SJCRH30 (cell line): ENCODE measurements at regions not wholly inside any gene's neighbourhood (a gene's known extent, or its start where the extent isn't known, plus 50 kb on each side); places are given as distances from the start of the nearest gene placed in this dataset.

ENCODE experiments used
- DNase-seq, 2 experiments: peaks; one replicate each; pipeline ENCODE4 v3.0.0-alpha.2; 2015 to 2020
- H3K27ac ChIP-seq: fragments of 250-450 bp; sonication (Bioruptor Pico); 2 replicates; pipeline ENCODE4 v1.5.1; 2020; ENCODE audit warnings: mild to moderate bottlenecking, moderate library complexity
- H3K27me3 ChIP-seq: fragments of 250-450 bp; sonication (Bioruptor Pico); 2 replicates; pipeline ENCODE4 v1.5.1; 2020; ENCODE audit warnings: mild to moderate bottlenecking, moderate library complexity
- H3K36me3 ChIP-seq: fragments of 250-450 bp; sonication (Bioruptor Pico); 2 replicates; pipeline ENCODE4 v1.5.1; 2020; ENCODE audit warnings: mild to moderate bottlenecking, moderate library complexity
- H3K4me1 ChIP-seq: fragments of 250-450 bp; sonication (Bioruptor Pico); 2 replicates; pipeline ENCODE4 v1.5.1; 2020; ENCODE audit warnings: mild to moderate bottlenecking, moderate library complexity
- H3K4me3 ChIP-seq: fragments of 250-450 bp; sonication (Bioruptor Pico); 2 replicates; pipeline ENCODE4 v1.5.1; 2020; ENCODE audit warnings: mild to moderate bottlenecking, moderate library complexity
- H3K9me3 ChIP-seq: fragments of 250-450 bp; sonication (Bioruptor Pico); replicated peaks from 2 replicates; pipeline ENCODE4 v1.5.1; 2020; ENCODE audit warnings: mild to moderate bottlenecking, moderate library complexity

DNA sequence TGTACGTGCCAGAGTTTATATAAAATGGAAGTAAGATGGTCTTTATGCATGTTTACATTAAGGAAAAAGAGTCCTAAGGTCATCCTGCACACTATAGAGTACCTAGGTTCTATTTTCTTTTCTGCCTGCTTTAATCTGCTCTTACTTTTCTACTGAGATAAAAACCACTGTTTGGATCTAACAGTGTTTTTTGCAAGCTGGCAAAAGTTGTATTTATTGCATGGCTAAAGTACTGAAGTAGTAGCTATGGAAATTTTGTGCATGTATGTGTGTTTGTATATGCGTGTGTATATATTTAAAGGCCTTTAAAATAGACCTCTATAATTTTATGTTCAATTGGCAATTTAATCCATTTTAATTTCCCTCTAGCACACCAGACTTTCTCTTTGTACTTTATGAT, 98.3 kb upstream of the CPSF6 start:
- H3K27me3 ChIP-seq, result no peaks in the 10 kb centered on the region
- no peak for DNase-seq
- H3K9me3 ChIP-seq, result no peaks in the 10 kb centered on the region
- H3K36me3 ChIP-seq, result no peaks in the 10 kb centered on the region
- H3K4me3 ChIP-seq, result no peak overlapping the region
- H3K4me1 ChIP-seq, result no peaks in the 10 kb centered on the region
- no peak overlapping the region for H3K27ac ChIP-seq

GRCh38 chr12:69149270-69149669, 90.1 kb upstream of the CPSF6 start:
- no peaks in the 10 kb centered on the region for H3K27me3 ChIP-seq
- DNase-seq, result no peak
- no peak overlapping the region for H3K4me3 ChIP-seq
- H3K27ac ChIP-seq, result no peak overlapping the region
- no peaks in the 10 kb centered on the region for H3K36me3 ChIP-seq
- no peaks in the 10 kb centered on the region for H3K9me3 ChIP-seq
- no peaks in the 10 kb centered on the region for H3K4me1 ChIP-seq

- no peak overlapping the region for H3K27ac ChIP-seq
- H3K9me3 ChIP-seq, result no peaks in the 10 kb centered on the region
- no peak overlapping the region for H3K4me3 ChIP-seq
- no peaks in the 10 kb centered on the region for H3K36me3 ChIP-seq
- no peak for DNase-seq
- H3K27me3 ChIP-seq, result no peaks in the 10 kb centered on the region
- no peaks in the 10 kb centered on the region for H3K4me1 ChIP-seq
Measured at GRCh38 chr12:69150083-69150795, 89.1 kb upstream of the CPSF6 start.

DNA sequence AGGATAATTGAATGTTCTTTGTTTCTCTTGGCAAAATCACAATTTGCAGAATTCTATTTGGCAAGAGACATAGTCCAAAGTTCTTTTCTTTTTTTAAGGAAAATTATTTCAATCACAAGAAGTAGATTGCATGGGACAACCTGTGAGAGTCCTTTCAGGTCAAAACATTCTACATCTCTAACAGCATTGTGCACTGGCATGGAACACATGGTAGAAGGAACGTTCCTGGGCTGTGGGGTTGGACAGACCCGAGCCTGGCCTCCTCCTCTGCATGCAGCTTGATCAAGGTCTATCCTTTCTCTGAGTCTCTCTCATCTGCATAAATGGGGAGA, 88.6 kb upstream of the CPSF6 start:
- H3K4me1 ChIP-seq, result no peaks in the 10 kb centered on the region
- H3K36me3 ChIP-seq, result no peaks in the 10 kb centered on the region
- no peak for DNase-seq
- H3K4me3 ChIP-seq, result no peak overlapping the region
- H3K27me3 ChIP-seq, result no peaks in the 10 kb centered on the region
- H3K9me3 ChIP-seq, result no peaks in the 10 kb centered on the region
- no peak overlapping the region for H3K27ac ChIP-seq

- Histone ChIP-seq H3K27ac (no peak overlapping the region), H3K27me3 (no peaks in the 10 kb centered on the region), H3K4me3 (no peak overlapping the region), H3K9me3 (no peaks in the 10 kb centered on the region), H3K36me3 (no peaks in the 10 kb centered on the region), H3K4me1 (no peaks in the 10 kb centered on the region)
- DNase-seq, result no peak
Measured at GRCh38 chr12:69151254-69151764, 88.1 kb upstream of the CPSF6 start.

GRCh38 chr12:69154585-69155363, 84.6 kb upstream of the CPSF6 start:
- DNase-seq, result peak; percentile 41 to 78
- H3K36me3 ChIP-seq, result no peaks in the 10 kb centered on the region
- H3K4me1 ChIP-seq, result no peaks in the 10 kb centered on the region
- no peaks in the 10 kb centered on the region for H3K9me3 ChIP-seq
- no peak overlapping the region for H3K27ac ChIP-seq
- no peak overlapping the region for H3K4me3 ChIP-seq
- 0 out of 2 replicates have a peak, but pooled peaks cover 3% of the 10 kb centered on the region for H3K27me3 ChIP-seq

DNA sequence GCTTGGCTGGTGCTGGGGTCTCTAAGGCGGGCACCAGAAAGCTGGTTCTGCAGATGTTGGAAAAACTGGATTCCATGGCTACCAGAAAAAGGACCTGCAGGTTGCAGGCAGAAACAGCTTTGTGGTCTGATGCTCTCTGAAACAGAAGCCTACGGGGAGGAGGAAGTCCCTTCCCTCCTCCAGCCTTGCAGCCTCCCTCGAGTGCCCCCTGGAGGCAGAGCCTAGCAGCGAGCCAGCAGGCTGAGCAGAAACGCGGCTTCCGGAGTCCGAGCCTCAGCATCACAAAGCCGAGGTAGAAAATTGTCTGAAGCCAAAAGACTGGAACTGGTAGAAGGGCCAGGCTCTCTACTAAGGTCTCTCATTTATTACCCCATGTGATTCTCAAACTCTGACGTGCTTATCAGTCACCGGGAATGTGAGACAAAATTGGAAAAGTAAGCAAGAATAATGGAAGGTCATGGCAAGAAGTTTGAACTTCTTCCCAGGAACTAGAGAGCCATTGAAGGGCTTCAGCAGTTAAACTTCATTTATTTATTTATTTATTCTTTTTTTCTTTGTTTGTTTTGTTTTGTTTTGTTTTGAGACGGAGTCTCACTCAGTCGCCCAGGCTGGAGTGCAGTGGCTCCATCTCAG, 82.2 kb upstream of the CPSF6 start:
- no peak overlapping the region for H3K27ac ChIP-seq
- H3K4me1 ChIP-seq, result no peaks in the 10 kb centered on the region
- H3K36me3 ChIP-seq, result no peaks in the 10 kb centered on the region
- 0 out of 2 replicates have a peak, but pooled peaks cover 3% of the 10 kb centered on the region for H3K27me3 ChIP-seq
- DNase-seq, result peak; percentile 78 to 88
- H3K4me3 ChIP-seq, result peak overlapping the region; percentile 17; the same call in 1 of the 2 replicates
- H3K9me3 ChIP-seq, result no peaks in the 10 kb centered on the region

- no peaks in the 10 kb centered on the region for H3K36me3 ChIP-seq
- no peak overlapping the region for H3K4me3 ChIP-seq
- DNase-seq, result peak in 1 of 2 experiments; percentile 17
- 0 out of 2 replicates have a peak, but pooled peaks cover 3% of the 10 kb centered on the region for H3K27me3 ChIP-seq
- H3K27ac ChIP-seq, result no peak overlapping the region
- no peaks in the 10 kb centered on the region for H3K4me1 ChIP-seq
- H3K9me3 ChIP-seq, result no peaks in the 10 kb centered on the region
Measured at GRCh38 chr12:69161829-69162228, 77.5 kb upstream of the CPSF6 start.

GRCh38 chr12:69163681-69164362, 75.5 kb upstream of the CPSF6 start:
- H3K9me3 ChIP-seq, result no peaks in the 10 kb centered on the region
- no peaks in the 10 kb centered on the region for H3K27me3 ChIP-seq
- H3K4me3 ChIP-seq, result no peak overlapping the region
- DNase-seq, result no peak
- H3K27ac ChIP-seq, result no peak overlapping the region
- no peaks in the 10 kb centered on the region for H3K4me1 ChIP-seq
- no peaks in the 10 kb centered on the region for H3K36me3 ChIP-seq

DNA sequence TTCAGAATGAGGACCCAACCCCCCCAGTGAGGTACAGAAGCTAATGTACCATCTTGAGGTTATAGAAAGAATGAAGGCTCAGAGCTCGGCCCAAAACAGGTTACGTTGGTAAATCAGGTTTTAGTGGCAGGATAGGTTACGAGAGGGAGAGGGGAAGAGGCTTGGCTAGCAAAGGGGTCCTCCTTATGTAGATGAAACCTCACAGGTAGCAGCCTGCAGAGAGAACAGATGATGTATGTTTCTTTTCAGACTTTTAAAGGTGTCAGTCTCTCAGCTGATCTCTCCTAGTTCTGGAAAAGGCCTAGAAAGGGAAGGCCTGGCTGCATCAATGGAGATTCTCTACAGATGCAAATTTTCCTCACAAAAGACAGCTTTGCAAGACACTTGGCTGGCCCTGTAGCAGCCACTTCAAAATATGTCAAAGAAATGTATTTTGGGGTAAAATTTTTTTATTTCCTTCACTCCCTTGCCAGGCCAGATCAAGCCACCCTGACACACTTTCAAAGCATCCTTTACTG, 71.7 kb upstream of the CPSF6 start:
- no peak for DNase-seq
- no peaks in the 10 kb centered on the region for H3K9me3 ChIP-seq
- H3K4me1 ChIP-seq, result no peaks in the 10 kb centered on the region

DNA sequence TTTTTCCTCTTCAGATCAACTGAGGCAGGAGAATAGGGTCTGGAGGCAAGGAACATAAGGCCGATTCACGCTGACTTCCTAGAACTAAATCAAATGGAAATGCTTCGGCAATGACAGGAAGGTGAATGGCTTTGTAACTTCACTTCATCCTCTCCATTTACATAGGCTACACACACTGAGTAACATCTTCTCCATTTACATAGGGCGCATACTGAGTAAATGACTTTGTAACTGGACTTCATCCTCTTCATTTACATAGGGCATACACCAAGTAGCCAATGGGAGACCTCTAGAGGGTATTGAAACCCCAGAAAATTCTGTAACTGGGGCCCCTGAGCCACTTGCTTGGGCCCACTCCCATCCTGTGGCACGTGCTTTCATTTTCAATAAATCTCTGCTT, 71.0 kb upstream of the CPSF6 start:
- no peak overlapping the region for H3K4me3 ChIP-seq
- H3K27me3 ChIP-seq, result no peaks in the 10 kb centered on the region
- H3K36me3 ChIP-seq, result no peaks in the 10 kb centered on the region
- H3K9me3 ChIP-seq, result no peaks in the 10 kb centered on the region
- H3K4me1 ChIP-seq, result no peaks in the 10 kb centered on the region
- no peak for DNase-seq
- H3K27ac ChIP-seq, result no peak overlapping the region

More for the DNA sequence above, 71.7 kb upstream of the CPSF6 start:
- no peak overlapping the region for H3K4me3 ChIP-seq
- H3K27ac ChIP-seq, result no peak overlapping the region
- no peaks in the 10 kb centered on the region for H3K27me3 ChIP-seq
- H3K36me3 ChIP-seq, result no peaks in the 10 kb centered on the region

GRCh38 chr12:69168828-69169227, 70.5 kb upstream of the CPSF6 start:
- H3K4me3 ChIP-seq, result no peak overlapping the region

GRCh38 chr12:69170293-69170692, 69.1 kb upstream of the CPSF6 start:
- DNase-seq, result no peak
- Histone ChIP-seq H3K27me3 (no peaks in the 10 kb centered on the region), H3K9me3 (no peaks in the 10 kb centered on the region), H3K4me1 (no peaks in the 10 kb centered on the region), H3K4me3 (no peak overlapping the region), H3K27ac (no peak overlapping the region), H3K36me3 (no peaks in the 10 kb centered on the region)

More at GRCh38 chr12:69168828-69169227, 70.5 kb upstream of the CPSF6 start:
- no peak for DNase-seq
- Histone ChIP-seq H3K9me3 (no peaks in the 10 kb centered on the region), H3K36me3 (no peaks in the 10 kb centered on the region), H3K27ac (no peak overlapping the region), H3K4me1 (no peaks in the 10 kb centered on the region), H3K27me3 (no peaks in the 10 kb centered on the region)

DNA sequence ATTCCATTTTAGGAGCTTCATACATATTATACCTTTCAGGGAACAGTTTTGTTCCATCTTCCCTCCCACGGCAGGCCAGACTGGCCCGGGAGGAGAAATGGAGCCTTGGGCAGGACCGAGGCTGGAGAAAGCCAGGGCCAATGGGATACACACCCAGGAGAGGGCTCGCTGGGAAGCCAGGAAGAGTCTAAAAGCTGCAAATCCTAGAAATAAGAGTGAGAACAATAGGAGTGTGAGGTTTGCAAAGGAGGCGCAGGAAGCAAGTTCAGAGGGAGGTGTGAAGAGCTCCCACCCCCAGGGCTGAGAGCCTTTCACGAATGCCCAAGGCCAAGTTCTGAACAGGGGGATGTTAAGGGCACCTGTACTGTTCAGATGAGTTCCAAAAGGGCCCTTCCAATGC, 67.5 kb upstream of the CPSF6 start:
- Histone ChIP-seq H3K27ac (no peak overlapping the region), H3K4me3 (no peak overlapping the region), H3K27me3 (no peaks in the 10 kb centered on the region), H3K36me3 (no peaks in the 10 kb centered on the region), H3K4me1 (no peaks in the 10 kb centered on the region), H3K9me3 (no peaks in the 10 kb centered on the region)
- no peak for DNase-seq
